Fibroblast of lung (primary cell): ENCODE measurements at regions not wholly inside any gene's neighbourhood (a gene's known extent, or its start where the extent isn't known, plus 50 kb on each side); places are given as distances from the start of the nearest gene placed in this dataset.

Source experiments
- DNase-seq, 2 donors: peaks; one replicate each; pipeline versions ENCODE4 v3.0.0 to v3.0.0-alpha.2; 2010; ENCODE audit warnings: low read depth in 2 of 2
- H2AFZ ChIP-seq: 2 replicates; pipeline ENCODE4 v1.5.1; 2012; ENCODE audit warnings: low read length, control low read depth, inconsistent platforms
- H3K27ac ChIP-seq: 2 replicates; pipeline ENCODE4 v1.5.1; 2011; ENCODE audit warnings: low read length, control low read depth; ENCODE audit not compliant: insufficient read depth
- H3K27me3 ChIP-seq: 2 replicates; pipeline ENCODE4 v1.5.1; 2011; ENCODE audit warnings: mild to moderate bottlenecking, low read length; ENCODE audit not compliant: control insufficient read depth, insufficient read depth
- H3K36me3 ChIP-seq: 2 replicates; pipeline ENCODE4 v1.5.1; 2011; ENCODE audit warnings: low read length; ENCODE audit not compliant: control insufficient read depth, insufficient read depth
- H3K4me1 ChIP-seq: 2 replicates; pipeline ENCODE4 v1.5.1; 2011; ENCODE audit warnings: low read length; ENCODE audit not compliant: control insufficient read depth, insufficient read depth; ENCODE audit errors: extremely low read depth
- H3K4me2 ChIP-seq: 2 replicates; pipeline ENCODE4 v1.5.1; 2011; ENCODE audit warnings: low read length, control low read depth; ENCODE audit not compliant: insufficient read depth; ENCODE audit errors: extremely low read depth
- H3K4me3 ChIP-seq, 4 experiments: fragments of 200-600 bp in 1 of 4; sonication (generic) in 1 of 4; replicated peaks in 1 of 4; 2 replicates each; pipeline ENCODE4 v1.5.1; 2011 to 2016; ENCODE audit warnings: low read length in 4 of 4, low read depth in 3 of 4, mild to moderate bottlenecking in 3 of 4, control low read depth in 2 of 4, inconsistent platforms in 1 of 4, mixed read lengths in 1 of 4; ENCODE audit not compliant: insufficient read depth in 1 of 4; ENCODE audit errors: control extremely low read depth in 1 of 4
- H3K79me2 ChIP-seq: 2 replicates; pipeline ENCODE4 v1.5.1; 2012; ENCODE audit warnings: mild to moderate bottlenecking, low read length, inconsistent platforms; ENCODE audit not compliant: control insufficient read depth, insufficient read depth
- H3K9ac ChIP-seq: 2 replicates; pipeline ENCODE4 v1.5.1; 2011; ENCODE audit warnings: mild to moderate bottlenecking, low read length, control low read depth; ENCODE audit not compliant: insufficient read depth
- H3K9me3 ChIP-seq: 2 replicates; pipeline ENCODE4 v1.5.1; 2012; ENCODE audit warnings: low read depth, low read length; ENCODE audit not compliant: control insufficient read depth, insufficient read depth
- H4K20me1 ChIP-seq: 2 replicates; pipeline ENCODE4 v1.5.1; 2011; ENCODE audit warnings: low read length; ENCODE audit not compliant: control insufficient read depth, insufficient read depth; ENCODE audit errors: extremely low read depth
- CTCF ChIP-seq, 2 donors: IDR thresholded peaks in 1 of 2; conservative IDR thresholded peaks in 1 of 2; 1 replicate in 1 of 2; 2 replicates in 1 of 2; pipeline ENCODE4 v1.5.1; 2011 to 2012; ENCODE audit warnings: low read length in 2 of 2, control low read depth in 1 of 2, inconsistent platforms in 1 of 2, low read depth in 1 of 2, mild to moderate bottlenecking in 1 of 2
- EZH2 ChIP-seq: IDR thresholded peaks from 2 replicates; pipeline ENCODE4 v1.5.1; 2012; ENCODE audit warnings: low read length, control low read depth, mild to moderate bottlenecking; ENCODE audit errors: missing control alignments

GRCh38 chr14:75344411-75344810 lies 65.8 kb downstream of the FOS start:
- Histone ChIP-seq H3K79me2 (no peaks in the 10 kb centered on the region), H3K9me3 (no peaks in the 10 kb centered on the region), H2AFZ (no peak overlapping the region), H4K20me1 (no peaks in the 10 kb centered on the region), H3K4me3 (no peak overlapping the region), H3K27ac (no peak overlapping the region), H3K27me3 (peaks cover 3% of the 10 kb centered on the region), H3K9ac (no peak overlapping the region), H3K36me3 (no peaks in the 10 kb centered on the region), H3K4me1 (no peaks in the 10 kb centered on the region), H3K4me2 (no peak overlapping the region)
- DNase-seq: no peak
- TF ChIP-seq EZH2 (no peak), CTCF (conservative IDR thresholded peaks at IDR 0.05 in 1 of 2, IDR thresholded peaks at IDR 0.05 in 1 of 2; ENCODE audit: low read depth in 1 of 2, low read length in 2 of 2) (no peak)

- Histone ChIP-seq H3K9ac (no peak overlapping the region), H3K4me1 (no peaks in the 10 kb centered on the region), H3K27ac (no peak overlapping the region), H3K4me2 (no peak overlapping the region), H3K36me3 (no peaks in the 10 kb centered on the region), H2AFZ (no peak overlapping the region), H4K20me1 (no peaks in the 10 kb centered on the region), H3K4me3 (no peak overlapping the region), H3K27me3 (no peaks in the 10 kb centered on the region), H3K9me3 (no peaks in the 10 kb centered on the region), H3K79me2 (no peaks in the 10 kb centered on the region)
- no peak for TF ChIP-seq EZH2
- no peak for TF ChIP-seq CTCF (conservative IDR thresholded peaks at IDR 0.05 in 1 of 2, IDR thresholded peaks at IDR 0.05 in 1 of 2; ENCODE audit: low read depth in 1 of 2, low read length in 2 of 2)
- DNase-seq: no peak
Observed at GRCh38 chr14:75350505-75351060, 72.0 kb downstream of the FOS start.

GRCh38 chr14:75359098-75359497 lies 68.7 kb upstream of the JDP2 start:
- Histone ChIP-seq H3K27ac (no peak overlapping the region), H3K9me3 (no peaks in the 10 kb centered on the region), H3K4me3 (no peak overlapping the region), H3K9ac (no peak overlapping the region), H3K36me3 (no peaks in the 10 kb centered on the region), H3K4me2 (no peak overlapping the region), H3K79me2 (no peaks in the 10 kb centered on the region), H3K27me3 (peaks cover 9% of the 10 kb centered on the region), H2AFZ (no peak overlapping the region), H3K4me1 (no peaks in the 10 kb centered on the region), H4K20me1 (no peaks in the 10 kb centered on the region)
- TF ChIP-seq EZH2: no peak
- no peak for TF ChIP-seq CTCF (conservative IDR thresholded peaks at IDR 0.05 in 1 of 2, IDR thresholded peaks at IDR 0.05 in 1 of 2; ENCODE audit: low read depth in 1 of 2, low read length in 2 of 2)
- no peak for DNase-seq
